HAP-1 (cell line): ENCODE measurements at regions not wholly inside any gene's neighbourhood (a gene's known extent, or its start where the extent isn't known, plus 50 kb on each side); places are given as distances from the start of the nearest gene placed in this dataset.
"Not testable (repeated sequence)": the region's sequence is repeated elsewhere in the genome, so short reads cannot be mapped to it uniquely, and the experiment has no call there.

Experiments
- DNase-seq, 2 experiments: peaks; one replicate each; pipeline ENCODE4 v3.0.0-alpha.2; 2016 to 2020; ENCODE audit warnings: low spot score in 2 of 2
- H3K27me3 ChIP-seq: fragments of 250-450 bp; sonication (Bioruptor Pico); 2 replicates; pipeline ENCODE4 v1.5.1; 2020; ENCODE audit warnings: low read depth, mild to moderate bottlenecking, moderate library complexity
- H3K36me3 ChIP-seq: fragments of 250-450 bp; sonication (Bioruptor Pico); replicated peaks from 2 replicates; pipeline ENCODE4 v1.5.1; 2020; ENCODE audit warnings: mild to moderate bottlenecking
- H3K4me1 ChIP-seq: fragments of 250-450 bp; sonication (Bioruptor Pico); 2 replicates; pipeline ENCODE4 v1.5.1; 2020; ENCODE audit warnings: mild to moderate bottlenecking
- H3K4me3 ChIP-seq: fragments of 250-450 bp; sonication (Bioruptor Pico); 2 replicates; pipeline ENCODE4 v1.5.1; 2020; ENCODE audit warnings: mild to moderate bottlenecking, moderate library complexity
- H3K9me3 ChIP-seq: fragments of 250-450 bp; sonication (Bioruptor Pico); 2 replicates; pipeline ENCODE4 v1.5.1; 2020; ENCODE audit warnings: mild to moderate bottlenecking, moderate library complexity
- in situ Hi-C: fragments of 300-500 bp; cut with MboI; formaldehyde crosslinking; loops from 3 replicates; pipeline ENCODE4 v1.14.3; 2020; ENCODE audit warnings: low sequenced_read_pairs, inconsistent platforms, mixed read lengths

- peaks cover 15% of the 10 kb centered on the region for H3K4me1 ChIP-seq
- no peak for DNase-seq
- no peaks in the 10 kb centered on the region for H3K27me3 ChIP-seq
- in situ Hi-C loops, result no loop called here
- no peaks in the 10 kb centered on the region for H3K36me3 ChIP-seq
- no peak overlapping the region for H3K4me3 ChIP-seq
- no peaks in the 10 kb centered on the region for H3K9me3 ChIP-seq
Measured at GRCh38 chr5:17058438-17058837, 122.3 kb upstream of the MYO10 start.

GRCh38 chr5:17061973-17062470 lies 125.9 kb upstream of the MYO10 start:
- H3K9me3 ChIP-seq, result no peaks in the 10 kb centered on the region
- H3K36me3 ChIP-seq, result no peaks in the 10 kb centered on the region
- no peak overlapping the region for H3K4me3 ChIP-seq
- no peaks in the 10 kb centered on the region for H3K27me3 ChIP-seq
- in situ Hi-C loops, result no loop called here
- peaks cover 7% of the 10 kb centered on the region for H3K4me1 ChIP-seq
- DNase-seq, result no peak

GRCh38 chr5:17062741-17063140 lies 126.7 kb upstream of the MYO10 start:
- DNase-seq, H3K4me3 ChIP-seq, H3K4me1 ChIP-seq, in situ Hi-C loops, H3K9me3 ChIP-seq, H3K27me3 ChIP-seq, H3K36me3 ChIP-seq: not testable (repeated sequence)

- no peaks in the 10 kb centered on the region for H3K36me3 ChIP-seq
- H3K9me3 ChIP-seq, result no peaks in the 10 kb centered on the region
- in situ Hi-C loops, result no loop called here
- H3K4me3 ChIP-seq, result no peak overlapping the region
- no peaks in the 10 kb centered on the region for H3K27me3 ChIP-seq
- DNase-seq, result no peak
- H3K4me1 ChIP-seq, result peaks cover 9% of the 10 kb centered on the region
Measured at GRCh38 chr5:17064241-17064640, 128.2 kb upstream of the MYO10 start.

- peaks cover 20% of the 10 kb centered on the region for H3K4me1 ChIP-seq
- no peaks in the 10 kb centered on the region for H3K36me3 ChIP-seq
- in situ Hi-C loops, result no loop called here
- no peak for DNase-seq
- no peaks in the 10 kb centered on the region for H3K9me3 ChIP-seq
- H3K4me3 ChIP-seq, result no peak overlapping the region
- no peaks in the 10 kb centered on the region for H3K27me3 ChIP-seq
Measured at GRCh38 chr5:17065458-17065857, 129.4 kb upstream of the MYO10 start.

GRCh38 chr5:17066026-17066425 lies 129.9 kb upstream of the MYO10 start:
- DNase-seq, result not testable (repeated sequence)
- peaks cover 22% of the 10 kb centered on the region for H3K4me1 ChIP-seq

GRCh38 chr5:17067657-17068392 lies 131.7 kb upstream of the MYO10 start:
- Histone ChIP-seq H3K9me3 (no peaks in the 10 kb centered on the region), H3K36me3 (no peaks in the 10 kb centered on the region), H3K4me3 (no peak overlapping the region), H3K4me1 (peaks cover 22% of the 10 kb centered on the region), H3K27me3 (no peaks in the 10 kb centered on the region)
- DNase-seq, result no peak
- in situ Hi-C loops, result no loop called here

More at GRCh38 chr5:17066026-17066425, 129.9 kb upstream of the MYO10 start:
- H3K27me3 ChIP-seq, H3K9me3 ChIP-seq, in situ Hi-C loops, H3K36me3 ChIP-seq, H3K4me3 ChIP-seq: not testable (repeated sequence)

- H3K4me3 ChIP-seq, result no peak overlapping the region
- H3K9me3 ChIP-seq, result no peaks in the 10 kb centered on the region
- H3K36me3 ChIP-seq, result no peaks in the 10 kb centered on the region
- H3K4me1 ChIP-seq, result peaks cover 22% of the 10 kb centered on the region
- peak; percentile 37 to 69 for DNase-seq
- H3K27me3 ChIP-seq, result no peaks in the 10 kb centered on the region
- in situ Hi-C loops, result no loop called here
Measured at GRCh38 chr5:17069995-17070511, 134.0 kb upstream of the MYO10 start.

GRCh38 chr5:17070647-17071046 lies 134.6 kb upstream of the MYO10 start:
- Histone ChIP-seq H3K4me1 (peaks cover 22% of the 10 kb centered on the region), H3K36me3 (no peaks in the 10 kb centered on the region), H3K27me3 (no peaks in the 10 kb centered on the region), H3K9me3 (no peaks in the 10 kb centered on the region), H3K4me3 (no peak overlapping the region)
- in situ Hi-C loops, result no loop called here
- DNase-seq, result no peak

GRCh38 chr5:17075236-17075635 lies 139.1 kb upstream of the MYO10 start:
- H3K27me3 ChIP-seq, result no peaks in the 10 kb centered on the region
- H3K4me3 ChIP-seq, result no peak overlapping the region
- no peaks in the 10 kb centered on the region for H3K9me3 ChIP-seq
- in situ Hi-C loops, result no loop called here
- DNase-seq, result no peak
- H3K36me3 ChIP-seq, result no peaks in the 10 kb centered on the region
- H3K4me1 ChIP-seq, result peaks cover 8% of the 10 kb centered on the region

GRCh38 chr5:17076272-17076671 lies 140.2 kb upstream of the MYO10 start:
- DNase-seq, result no peak
- Histone ChIP-seq H3K4me1 (peaks cover 4% of the 10 kb centered on the region), H3K36me3 (no peaks in the 10 kb centered on the region), H3K4me3 (no peak overlapping the region), H3K27me3 (no peaks in the 10 kb centered on the region), H3K9me3 (no peaks in the 10 kb centered on the region)
- in situ Hi-C loops, result no loop called here

GRCh38 chr5:17077440-17078233 lies 139.8 kb upstream of the BASP1 start:
- in situ Hi-C loops, result no loop called here
- H3K4me3 ChIP-seq, result no peak overlapping the region
- H3K27me3 ChIP-seq, result no peaks in the 10 kb centered on the region
- H3K9me3 ChIP-seq, result no peaks in the 10 kb centered on the region
- H3K36me3 ChIP-seq, result no peaks in the 10 kb centered on the region
- DNase-seq, result no peak
- peaks cover 4% of the 10 kb centered on the region for H3K4me1 ChIP-seq

GRCh38 chr5:17079562-17079961 lies 137.9 kb upstream of the BASP1 start:
- in situ Hi-C loops, result no loop called here
- no peaks in the 10 kb centered on the region for H3K27me3 ChIP-seq
- peaks cover 4% of the 10 kb centered on the region for H3K4me1 ChIP-seq
- no peaks in the 10 kb centered on the region for H3K9me3 ChIP-seq
- DNase-seq, result peak; percentile 22 to 26
- H3K4me3 ChIP-seq, result no peak overlapping the region
- no peaks in the 10 kb centered on the region for H3K36me3 ChIP-seq

GRCh38 chr5:17080361-17080760 lies 137.1 kb upstream of the BASP1 start:
- no peaks in the 10 kb centered on the region for H3K36me3 ChIP-seq
- H3K27me3 ChIP-seq, result no peaks in the 10 kb centered on the region
- in situ Hi-C loops, result no loop called here
- no peaks in the 10 kb centered on the region for H3K9me3 ChIP-seq
- DNase-seq, result no peak
- H3K4me3 ChIP-seq, result no peak overlapping the region
- peaks cover 4% of the 10 kb centered on the region for H3K4me1 ChIP-seq
